MM.1S (cell line): ENCODE measurements at regions not wholly inside any gene's neighbourhood (a gene's known extent, or its start where the extent isn't known, plus 50 kb on each side); places are given as distances from the start of the nearest gene placed in this dataset.

ENCODE experiments used
- DNase-seq: peaks from one replicate; pipeline ENCODE4 v3.0.0-alpha.2; 2015
- H2AFZ ChIP-seq: fragments of 300-600 bp; sonication (generic); 2 replicates; pipeline ENCODE4 v1.6.0; 2016; ENCODE audit warnings: antibody characterized with exemption, low read length
- H3F3A ChIP-seq: fragments of 300-600 bp; sonication (generic); 2 replicates; pipeline ENCODE4 v1.6.1; 2016; ENCODE audit warnings: mild to moderate bottlenecking, antibody characterized with exemption, low read length, moderate library complexity, mixed read lengths; ENCODE audit not compliant: insufficient read depth
- H3K27ac ChIP-seq: fragments of 300-600 bp; sonication (generic); 2 replicates; pipeline ENCODE4 v1.5.1; 2016; ENCODE audit warnings: mild to moderate bottlenecking, low read length
- H3K27me3 ChIP-seq: fragments of 300-600 bp; sonication (generic); replicated peaks from 2 replicates; pipeline ENCODE4 v1.6.0; 2016; ENCODE audit warnings: low read length; ENCODE audit not compliant: insufficient read depth
- H3K36me3 ChIP-seq: fragments of 300-600 bp; sonication (generic); replicated peaks from 2 replicates; pipeline ENCODE4 v1.6.1; 2016; ENCODE audit warnings: mild to moderate bottlenecking, low read length, mixed read lengths; ENCODE audit not compliant: insufficient read depth
- H3K4me1 ChIP-seq: fragments of 300-600 bp; sonication (generic); 2 replicates; pipeline ENCODE4 v1.6.1; 2016; ENCODE audit warnings: low read length, mixed read lengths
- H3K4me2 ChIP-seq: fragments of 300-600 bp; sonication (generic); 2 replicates; pipeline ENCODE4 v1.6.0; 2016; ENCODE audit warnings: low read depth, low read length
- H3K4me3 ChIP-seq: fragments of 300-600 bp; sonication (generic); 2 replicates; pipeline ENCODE4 v1.5.1; 2016; ENCODE audit warnings: low read length, mixed read lengths
- H3K79me2 ChIP-seq: fragments of 300-600 bp; sonication (generic); 2 replicates; pipeline ENCODE4 v1.6.1; 2016; ENCODE audit warnings: mixed run types, low read length, mixed read lengths
- H3K9ac ChIP-seq: fragments of 300-600 bp; sonication (generic); 2 replicates; pipeline ENCODE4 v1.6.1; 2016; ENCODE audit warnings: low read length, mixed read lengths
- H3K9me2 ChIP-seq: fragments of 300-600 bp; sonication (generic); replicated peaks from 2 replicates; pipeline ENCODE4 v1.6.1; 2016; ENCODE audit warnings: mild to moderate bottlenecking, low read length, mixed read lengths; ENCODE audit not compliant: insufficient read depth
- H3K9me3 ChIP-seq: fragments of 300-600 bp; sonication (generic); replicated peaks from 2 replicates; pipeline ENCODE4 v1.6.1; 2016; ENCODE audit warnings: mild to moderate bottlenecking, low read length, mixed read lengths; ENCODE audit not compliant: insufficient read depth
- H4K20me1 ChIP-seq: fragments of 300-600 bp; sonication (generic); 2 replicates; pipeline ENCODE4 v1.6.1; 2016; ENCODE audit warnings: mild to moderate bottlenecking, low read length, moderate library complexity, mixed read lengths; ENCODE audit not compliant: insufficient read depth
- EZH2 ChIP-seq: fragments of 300-600 bp; sonication (generic); optimal IDR thresholded peaks from 2 replicates; pipeline ENCODE3; 2017; ENCODE audit warnings: low read depth, mild to moderate bottlenecking, antibody characterized with exemption, low read length, mixed read lengths
- EZH2phosphoT487 ChIP-seq: fragments of 300-600 bp; sonication (generic); IDR thresholded peaks from 2 replicates; pipeline ENCODE4 v1.6.1; 2018; ENCODE audit warnings: antibody characterized with exemption, low read length
- TF ChIP-seq, protein P1 (sequence below): fragments of 300-600 bp; sonication (generic); IDR thresholded peaks from 2 replicates; pipeline ENCODE4 v1.5.1; 2016; ENCODE audit warnings: antibody characterized with exemption, low read length, mixed read lengths

- no peaks in the 10 kb centered on the region for H3K9me3 ChIP-seq
- no peak overlapping the region for H3K4me3 ChIP-seq
- no peaks in the 10 kb centered on the region for H3K36me3 ChIP-seq
- no peaks in the 10 kb centered on the region for H3K9me2 ChIP-seq
- H3K27me3 ChIP-seq: no peaks in the 10 kb centered on the region
- H3K4me1 ChIP-seq: no peaks in the 10 kb centered on the region
- H3K4me2 ChIP-seq: no peak overlapping the region
- no peak overlapping the region for H3K9ac ChIP-seq
- H3K79me2 ChIP-seq: no peaks in the 10 kb centered on the region
- H3K27ac ChIP-seq: no peak overlapping the region
- H4K20me1 ChIP-seq: no peaks in the 10 kb centered on the region
- TF ChIP-seq EZH2phosphoT487: no peak
- TF ChIP-seq EZH2: no peak
- TF ChIP-seq, protein P1, sequence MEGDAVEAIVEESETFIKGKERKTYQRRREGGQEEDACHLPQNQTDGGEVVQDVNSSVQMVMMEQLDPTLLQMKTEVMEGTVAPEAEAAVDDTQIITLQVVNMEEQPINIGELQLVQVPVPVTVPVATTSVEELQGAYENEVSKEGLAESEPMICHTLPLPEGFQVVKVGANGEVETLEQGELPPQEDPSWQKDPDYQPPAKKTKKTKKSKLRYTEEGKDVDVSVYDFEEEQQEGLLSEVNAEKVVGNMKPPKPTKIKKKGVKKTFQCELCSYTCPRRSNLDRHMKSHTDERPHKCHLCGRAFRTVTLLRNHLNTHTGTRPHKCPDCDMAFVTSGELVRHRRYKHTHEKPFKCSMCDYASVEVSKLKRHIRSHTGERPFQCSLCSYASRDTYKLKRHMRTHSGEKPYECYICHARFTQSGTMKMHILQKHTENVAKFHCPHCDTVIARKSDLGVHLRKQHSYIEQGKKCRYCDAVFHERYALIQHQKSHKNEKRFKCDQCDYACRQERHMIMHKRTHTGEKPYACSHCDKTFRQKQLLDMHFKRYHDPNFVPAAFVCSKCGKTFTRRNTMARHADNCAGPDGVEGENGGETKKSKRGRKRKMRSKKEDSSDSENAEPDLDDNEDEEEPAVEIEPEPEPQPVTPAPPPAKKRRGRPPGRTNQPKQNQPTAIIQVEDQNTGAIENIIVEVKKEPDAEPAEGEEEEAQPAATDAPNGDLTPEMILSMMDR: no peak
- no peak for DNase-seq
- no peaks in the 10 kb centered on the region for H3F3A ChIP-seq
- H2AFZ ChIP-seq: no peak overlapping the region
Measured at GRCh38 chr6:12449447-12449846, 159.3 kb downstream of the EDN1 start.

DNA sequence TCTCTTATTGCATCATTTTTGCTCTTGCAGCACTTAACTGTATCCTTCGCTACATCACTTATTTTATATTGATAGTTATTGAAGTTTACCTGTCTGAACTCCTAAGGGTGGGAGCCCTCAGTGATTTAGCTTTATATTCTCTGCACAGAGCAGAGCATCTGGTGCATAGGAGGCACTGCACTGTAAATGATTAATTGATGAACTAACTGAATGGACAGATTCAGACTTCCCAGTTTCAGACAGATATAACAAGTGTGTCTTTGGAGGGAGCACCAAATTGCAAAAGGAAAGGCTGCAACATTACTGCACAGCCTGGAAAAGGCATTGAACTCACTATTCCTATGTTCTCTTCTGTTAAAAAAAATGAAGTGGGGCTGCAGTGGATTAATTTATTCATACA lies 160.3 kb downstream of the EDN1 start:
- H3K9ac ChIP-seq: no peak overlapping the region
- no peaks in the 10 kb centered on the region for H3K9me2 ChIP-seq
- H3K27me3 ChIP-seq: no peaks in the 10 kb centered on the region
- no peaks in the 10 kb centered on the region for H3F3A ChIP-seq
- H4K20me1 ChIP-seq: no peaks in the 10 kb centered on the region
- TF ChIP-seq EZH2 (no peak), EZH2phosphoT487 (no peak)
- TF ChIP-seq, protein P1: no peak
- no peak overlapping the region for H3K27ac ChIP-seq
- H2AFZ ChIP-seq: no peak overlapping the region
- H3K9me3 ChIP-seq: no peaks in the 10 kb centered on the region
- DNase-seq: no peak
- H3K4me1 ChIP-seq: no peaks in the 10 kb centered on the region
- H3K4me2 ChIP-seq: no peak overlapping the region
- H3K79me2 ChIP-seq: no peaks in the 10 kb centered on the region
- H3K4me3 ChIP-seq: no peak overlapping the region
- no peaks in the 10 kb centered on the region for H3K36me3 ChIP-seq

DNA sequence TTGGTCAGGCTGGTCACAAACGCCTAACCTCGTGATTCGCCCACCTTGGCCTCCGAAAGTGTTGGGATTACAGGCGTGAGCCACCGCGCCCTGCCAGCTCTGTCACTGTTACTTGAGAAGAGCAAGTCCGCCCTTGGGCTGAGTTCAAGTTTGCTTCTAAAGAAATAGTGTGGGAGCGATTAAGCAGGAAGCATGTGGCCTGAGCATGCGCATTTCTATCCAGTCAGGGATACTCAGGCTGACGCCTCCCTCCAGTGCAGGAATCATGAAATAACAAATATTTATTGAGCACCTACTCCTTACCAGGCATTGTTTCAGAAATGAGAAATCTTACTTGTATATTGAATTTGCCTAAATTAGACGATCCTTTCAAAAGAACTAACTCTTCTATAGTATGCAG lies 166.2 kb downstream of the EDN1 start:
- no peaks in the 10 kb centered on the region for H3K9me3 ChIP-seq
- H3K9me2 ChIP-seq: no peaks in the 10 kb centered on the region
- H3K4me1 ChIP-seq: no peaks in the 10 kb centered on the region
- no peaks in the 10 kb centered on the region for H3F3A ChIP-seq
- no peak overlapping the region for H3K4me3 ChIP-seq
- TF ChIP-seq, protein P1: no peak
- TF ChIP-seq EZH2 (no peak), EZH2phosphoT487 (no peak)
- no peak overlapping the region for H3K4me2 ChIP-seq
- no peaks in the 10 kb centered on the region for H3K27me3 ChIP-seq
- H3K9ac ChIP-seq: no peak overlapping the region
- DNase-seq: no peak
- no peaks in the 10 kb centered on the region for H3K79me2 ChIP-seq
- H3K36me3 ChIP-seq: no peaks in the 10 kb centered on the region
- H2AFZ ChIP-seq: no peak overlapping the region
- no peaks in the 10 kb centered on the region for H4K20me1 ChIP-seq
- no peak overlapping the region for H3K27ac ChIP-seq

GRCh38 chr6:12457094-12457493 lies 166.9 kb downstream of the EDN1 start:
- Histone ChIP-seq H3K4me3 (no peak overlapping the region), H3K27ac (no peak overlapping the region), H2AFZ (no peak overlapping the region), H3K4me2 (no peak overlapping the region), H3K79me2 (no peaks in the 10 kb centered on the region), H3K9me3 (no peaks in the 10 kb centered on the region), H4K20me1 (no peaks in the 10 kb centered on the region), H3F3A (no peaks in the 10 kb centered on the region), H3K9me2 (no peaks in the 10 kb centered on the region), H3K36me3 (no peaks in the 10 kb centered on the region), H3K4me1 (no peaks in the 10 kb centered on the region), H3K27me3 (no peaks in the 10 kb centered on the region), H3K9ac (no peak overlapping the region)
- TF ChIP-seq EZH2phosphoT487: no peak
- TF ChIP-seq, protein P1: no peak
- no peak for TF ChIP-seq EZH2
- no peak for DNase-seq
